ENCODE measurements at regions not wholly inside any gene's neighbourhood (a gene's known extent, or its start where the extent isn't known, plus 50 kb on each side); places are given as distances from the start of the nearest gene placed in this dataset.

GRCh38 chr5:88548136-88548805, 279.6 kb upstream of the TMEM161B start:
- TF ChIP-seq EZH2 (IDR thresholded peaks at IDR 0.05; ENCODE audit: low read length, missing control alignments) (no peak), CTCF (conservative IDR thresholded peaks at IDR 0.05 in 1 of 2, IDR thresholded peaks at IDR 0.05 in 1 of 2; ENCODE audit: low read depth in 1 of 2, low read length in 2 of 2) (no peak)
- Histone ChIP-seq H3K9me3 (ENCODE audit: control insufficient read depth, insufficient read depth, low read depth, low read length) (no peaks in the 10 kb centered on the region), H3K4me3 (replicated peaks in 1 of 4; ENCODE audit: control extremely low read depth in 1 of 4, insufficient read depth in 1 of 4, low read depth in 3 of 4, low read length in 4 of 4) (no peak overlapping the region), H3K36me3 (ENCODE audit: control insufficient read depth, insufficient read depth, low read length) (no peaks in the 10 kb centered on the region), H2AFZ (ENCODE audit: low read length) (no peak overlapping the region), H3K9ac (ENCODE audit: insufficient read depth, low read length) (no peak overlapping the region), H3K27me3 (ENCODE audit: control insufficient read depth, insufficient read depth, low read length) (no peaks in the 10 kb centered on the region), H4K20me1 (ENCODE audit: control insufficient read depth, extremely low read depth, insufficient read depth, low read length) (no peaks in the 10 kb centered on the region), H3K4me1 (ENCODE audit: control insufficient read depth, extremely low read depth, insufficient read depth, low read length) (no peaks in the 10 kb centered on the region), H3K79me2 (ENCODE audit: control insufficient read depth, insufficient read depth, low read length) (no peaks in the 10 kb centered on the region), H3K27ac (ENCODE audit: insufficient read depth, low read length) (no peak overlapping the region), H3K4me2 (ENCODE audit: extremely low read depth, insufficient read depth, low read length) (no peak overlapping the region)
- DNase-seq (ENCODE audit: low read depth in 2 of 2), result no peak

GRCh38 chr5:88545338-88545737, 276.7 kb upstream of the TMEM161B start:
- H3K27me3 ChIP-seq (ENCODE audit: control insufficient read depth, insufficient read depth, low read length), result no peaks in the 10 kb centered on the region
- DNase-seq (ENCODE audit: low read depth in 2 of 2), result no peak
- no peak overlapping the region for H3K9ac ChIP-seq (ENCODE audit: insufficient read depth, low read length)
- no peaks in the 10 kb centered on the region for H3K9me3 ChIP-seq (ENCODE audit: control insufficient read depth, insufficient read depth, low read depth, low read length)
- H3K4me2 ChIP-seq (ENCODE audit: extremely low read depth, insufficient read depth, low read length), result no peak overlapping the region
- no peaks in the 10 kb centered on the region for H3K79me2 ChIP-seq (ENCODE audit: control insufficient read depth, insufficient read depth, low read length)
- no peak overlapping the region for H3K4me3 ChIP-seq (replicated peaks in 1 of 4; ENCODE audit: control extremely low read depth in 1 of 4, insufficient read depth in 1 of 4, low read depth in 3 of 4, low read length in 4 of 4)
- H3K27ac ChIP-seq (ENCODE audit: insufficient read depth, low read length), result no peak overlapping the region
- H3K4me1 ChIP-seq (ENCODE audit: control insufficient read depth, extremely low read depth, insufficient read depth, low read length), result no peaks in the 10 kb centered on the region
- no peak overlapping the region for H2AFZ ChIP-seq (ENCODE audit: low read length)
- no peaks in the 10 kb centered on the region for H3K36me3 ChIP-seq (ENCODE audit: control insufficient read depth, insufficient read depth, low read length)
- TF ChIP-seq EZH2 (IDR thresholded peaks at IDR 0.05; ENCODE audit: low read length, missing control alignments) (no peak), CTCF (conservative IDR thresholded peaks at IDR 0.05 in 1 of 2, IDR thresholded peaks at IDR 0.05 in 1 of 2; ENCODE audit: low read depth in 1 of 2, low read length in 2 of 2) (no peak)
- no peaks in the 10 kb centered on the region for H4K20me1 ChIP-seq (ENCODE audit: control insufficient read depth, extremely low read depth, insufficient read depth, low read length)

- no peaks in the 10 kb centered on the region for H3K9me3 ChIP-seq (ENCODE audit: control insufficient read depth, insufficient read depth, low read depth, low read length)
- DNase-seq (ENCODE audit: low read depth in 2 of 2), result peak in 1 of 2 donors; percentile 6
- no peak overlapping the region for H3K4me2 ChIP-seq (ENCODE audit: extremely low read depth, insufficient read depth, low read length)
- no peaks in the 10 kb centered on the region for H4K20me1 ChIP-seq (ENCODE audit: control insufficient read depth, extremely low read depth, insufficient read depth, low read length)
- H3K4me1 ChIP-seq (ENCODE audit: control insufficient read depth, extremely low read depth, insufficient read depth, low read length), result no peaks in the 10 kb centered on the region
- H3K79me2 ChIP-seq (ENCODE audit: control insufficient read depth, insufficient read depth, low read length), result no peaks in the 10 kb centered on the region
- H3K27me3 ChIP-seq (ENCODE audit: control insufficient read depth, insufficient read depth, low read length), result no peaks in the 10 kb centered on the region
- TF ChIP-seq CTCF (conservative IDR thresholded peaks at IDR 0.05 in 1 of 2, IDR thresholded peaks at IDR 0.05 in 1 of 2; ENCODE audit: low read depth in 1 of 2, low read length in 2 of 2) (no peak), EZH2 (IDR thresholded peaks at IDR 0.05; ENCODE audit: low read length, missing control alignments) (no peak)
- no peak overlapping the region for H3K9ac ChIP-seq (ENCODE audit: insufficient read depth, low read length)
- no peak overlapping the region for H2AFZ ChIP-seq (ENCODE audit: low read length)
- H3K27ac ChIP-seq (ENCODE audit: insufficient read depth, low read length), result no peak overlapping the region
- H3K36me3 ChIP-seq (ENCODE audit: control insufficient read depth, insufficient read depth, low read length), result no peaks in the 10 kb centered on the region
- H3K4me3 ChIP-seq (replicated peaks in 1 of 4; ENCODE audit: control extremely low read depth in 1 of 4, insufficient read depth in 1 of 4, low read depth in 3 of 4, low read length in 4 of 4), result no peak overlapping the region
Measured at GRCh38 chr5:88544671-88545070, 276.0 kb upstream of the TMEM161B start.

Data from fibroblast of lung (primary cell).